GM23248 (cell line): ENCODE measurements at regions not wholly inside any gene's neighbourhood (a gene's known extent, or its start where the extent isn't known, plus 50 kb on each side); places are given as distances from the start of the nearest gene placed in this dataset.

ENCODE experiments used
- DNase-seq: peaks from one replicate; pipeline ENCODE4 v3.0.0-alpha.2; 2015
- H2AFZ ChIP-seq: fragments of 200-600 bp; sonication (generic); 2 replicates; pipeline ENCODE4 v1.6.1; 2016; ENCODE audit warnings: antibody characterized with exemption
- H3F3A ChIP-seq: fragments of 200-600 bp; sonication (generic); 2 replicates; pipeline ENCODE4 v1.6.1; 2016; ENCODE audit warnings: mild to moderate bottlenecking, antibody characterized with exemption, mixed run types; ENCODE audit not compliant: insufficient read depth
- H3K27ac ChIP-seq: fragments of 200-600 bp; sonication (generic); 2 replicates; pipeline ENCODE4 v1.5.1; 2016; ENCODE audit warnings: mild to moderate bottlenecking
- H3K27me3 ChIP-seq: fragments of 200-600 bp; sonication (generic); replicated peaks from 2 replicates; pipeline ENCODE4 v1.6.1; 2016; ENCODE audit warnings: mild to moderate bottlenecking; ENCODE audit not compliant: insufficient read depth
- H3K36me3 ChIP-seq: fragments of 200-600 bp; sonication (generic); 2 replicates; pipeline ENCODE4 v1.6.1; 2016; ENCODE audit warnings: low read depth, mild to moderate bottlenecking
- H3K4me1 ChIP-seq: fragments of 200-600 bp; sonication (generic); 2 replicates; pipeline ENCODE4 v1.6.1; 2016; ENCODE audit warnings: mild to moderate bottlenecking; ENCODE audit not compliant: insufficient read depth
- H3K4me2 ChIP-seq: fragments of 200-600 bp; sonication (generic); one replicate; pipeline ENCODE4 v1.6.1; 2016; ENCODE audit warnings: mild to moderate bottlenecking; ENCODE audit not compliant: unreplicated experiment
- H3K4me3 ChIP-seq: fragments of 200-600 bp; sonication (generic); 2 replicates; pipeline ENCODE4 v1.5.1; 2016; ENCODE audit warnings: mild to moderate bottlenecking
- H3K79me2 ChIP-seq: fragments of 200-600 bp; sonication (generic); 2 replicates; pipeline ENCODE4 v1.6.1; 2016; ENCODE audit warnings: mild to moderate bottlenecking; ENCODE audit not compliant: insufficient read depth
- H3K9ac ChIP-seq: fragments of 200-600 bp; sonication (generic); 2 replicates; pipeline ENCODE4 v1.6.1; 2016; ENCODE audit warnings: mild to moderate bottlenecking
- H3K9me2 ChIP-seq: fragments of 200-600 bp; sonication (generic); 2 replicates; pipeline ENCODE4 v1.6.1; 2016; ENCODE audit warnings: mixed run types, mild to moderate bottlenecking, moderate library complexity; ENCODE audit not compliant: insufficient read depth
- H3K9me3 ChIP-seq: fragments of 200-600 bp; sonication (generic); one replicate; pipeline ENCODE4 v1.6.1; 2017; ENCODE audit warnings: low read depth
- H4K20me1 ChIP-seq: fragments of 200-600 bp; sonication (generic); 2 replicates; pipeline ENCODE4 v1.6.0; 2016; ENCODE audit not compliant: insufficient read depth
- EZH2 ChIP-seq: fragments of 200-600 bp; sonication (generic); IDR thresholded peaks from 2 replicates; pipeline ENCODE4 v1.6.1; 2018; ENCODE audit warnings: antibody characterized with exemption, mild to moderate bottlenecking; ENCODE audit not compliant: insufficient read depth, poor library complexity, severe bottlenecking
- EZH2phosphoT487 ChIP-seq: fragments of 200-600 bp; sonication (generic); IDR thresholded peaks from 2 replicates; pipeline ENCODE4 v1.6.1; 2018; ENCODE audit warnings: antibody characterized with exemption, moderate library complexity, mild to moderate bottlenecking, low read depth; ENCODE audit not compliant: insufficient read depth
- WGBS, 2 experiments: methylation state at CpG; one replicate each; pipeline ENCODE4 v1.1.6; 2015 to 2017; ENCODE audit warnings: low lambda C conversion rate in 2 of 2, low coverage in 1 of 2; ENCODE audit errors: missing lambda C conversion rate in 2 of 2; 5-methylcytosine and 5-hydroxymethylcytosine counted together
- in situ Hi-C: fragments of 300-500 bp; cut with MboI; formaldehyde crosslinking; loops from 2 replicates; pipeline ENCODE4 v1.15.0; 2020

- no peaks in the 10 kb centered on the region for H3K4me1 ChIP-seq
- no peaks in the 10 kb centered on the region for H3K9me3 ChIP-seq
- H4K20me1 ChIP-seq = no peaks in the 10 kb centered on the region
- H2AFZ ChIP-seq = no peak overlapping the region
- in situ Hi-C loops = no loop called here
- DNase-seq = no peak
- H3F3A ChIP-seq = no peaks in the 10 kb centered on the region
- no peak overlapping the region for H3K27ac ChIP-seq
- WGBS, 2 experiments = 51 to 52% methylated on average over 5 of the region's 5 CpGs
- H3K79me2 ChIP-seq = no peaks in the 10 kb centered on the region
- no peaks in the 10 kb centered on the region for H3K36me3 ChIP-seq
- no peak overlapping the region for H3K9ac ChIP-seq
- TF ChIP-seq EZH2 = no peak
- no peak for TF ChIP-seq EZH2phosphoT487
- H3K4me3 ChIP-seq = no peak overlapping the region
- H3K4me2 ChIP-seq = no peak overlapping the region
- peaks cover 36% of the 10 kb centered on the region for H3K27me3 ChIP-seq
- H3K9me2 ChIP-seq = no peaks in the 10 kb centered on the region
These were observed 217.6 kb upstream of the SPRED2 start for GRCh38 chr2:65649811-65650589.

- Histone ChIP-seq H3K36me3 (no peaks in the 10 kb centered on the region), H3K4me3 (no peak overlapping the region), H3F3A (no peaks in the 10 kb centered on the region), H4K20me1 (no peaks in the 10 kb centered on the region), H3K9me3 (no peaks in the 10 kb centered on the region), H3K27ac (no peak overlapping the region), H3K4me2 (no peak overlapping the region), H3K9me2 (no peaks in the 10 kb centered on the region), H3K27me3 (peaks cover 23% of the 10 kb centered on the region), H3K79me2 (no peaks in the 10 kb centered on the region), H3K4me1 (no peaks in the 10 kb centered on the region), H3K9ac (no peak overlapping the region), H2AFZ (no peak overlapping the region)
- DNase-seq = no peak
- TF ChIP-seq EZH2 (no peak), EZH2phosphoT487 (no peak)
- WGBS, 2 experiments = 40 to 51% methylated on average over 1 of the region's 1 CpG
- in situ Hi-C loops = no loop called here
These were observed 214.9 kb upstream of the SPRED2 start for GRCh38 chr2:65647249-65647842.

GRCh38 chr2:65640793-65641103 lies 208.3 kb upstream of the SPRED2 start:
- Histone ChIP-seq H4K20me1 (no peaks in the 10 kb centered on the region), H3K27me3 (peaks cover 15% of the 10 kb centered on the region), H3K27ac (no peak overlapping the region), H3K4me3 (no peak overlapping the region), H2AFZ (no peak overlapping the region; the same call in 1 of the 2 replicates), H3K4me2 (no peak overlapping the region), H3K79me2 (no peaks in the 10 kb centered on the region), H3K9me2 (no peaks in the 10 kb centered on the region), H3F3A (no peaks in the 10 kb centered on the region), H3K36me3 (no peaks in the 10 kb centered on the region), H3K4me1 (no peaks in the 10 kb centered on the region), H3K9me3 (no peaks in the 10 kb centered on the region), H3K9ac (no peak overlapping the region)
- no peak for DNase-seq
- in situ Hi-C loops = no loop called here
- WGBS, 2 experiments = 39 to 44% methylated on average over 8 of the region's 8 CpGs
- TF ChIP-seq EZH2phosphoT487 = no peak
- TF ChIP-seq EZH2 = no peak

GRCh38 chr2:65639156-65639864 lies 206.9 kb upstream of the SPRED2 start:
- Histone ChIP-seq H3K27me3 (peaks cover 19% of the 10 kb centered on the region), H3K9me3 (no peaks in the 10 kb centered on the region), H4K20me1 (no peaks in the 10 kb centered on the region), H3K27ac (no peak overlapping the region), H3K36me3 (no peaks in the 10 kb centered on the region), H3K79me2 (no peaks in the 10 kb centered on the region), H3K9me2 (no peaks in the 10 kb centered on the region), H3K9ac (no peak overlapping the region), H3K4me1 (no peaks in the 10 kb centered on the region), H3F3A (no peaks in the 10 kb centered on the region), H2AFZ (no peak overlapping the region), H3K4me3 (no peak overlapping the region), H3K4me2 (no peak overlapping the region)
- no peak for TF ChIP-seq EZH2
- TF ChIP-seq EZH2phosphoT487 = no peak
- peak; percentile 15 for DNase-seq
- 77 to 84% methylated on average over 6 of the region's 6 CpGs for WGBS, 2 experiments
- in situ Hi-C loops = no loop called here
